NCI-H1417 (cell line): ENCODE measurements at regions not wholly inside any gene's neighbourhood (a gene's known extent, or its start where the extent isn't known, plus 50 kb on each side); places are given as distances from the start of the nearest gene placed in this dataset.

Experiments
- DNase-seq, 3 experiments: peaks; one replicate each; lab custom pipeline; 2025; lab: John Stamatoyannopoulos, UW

DNA sequence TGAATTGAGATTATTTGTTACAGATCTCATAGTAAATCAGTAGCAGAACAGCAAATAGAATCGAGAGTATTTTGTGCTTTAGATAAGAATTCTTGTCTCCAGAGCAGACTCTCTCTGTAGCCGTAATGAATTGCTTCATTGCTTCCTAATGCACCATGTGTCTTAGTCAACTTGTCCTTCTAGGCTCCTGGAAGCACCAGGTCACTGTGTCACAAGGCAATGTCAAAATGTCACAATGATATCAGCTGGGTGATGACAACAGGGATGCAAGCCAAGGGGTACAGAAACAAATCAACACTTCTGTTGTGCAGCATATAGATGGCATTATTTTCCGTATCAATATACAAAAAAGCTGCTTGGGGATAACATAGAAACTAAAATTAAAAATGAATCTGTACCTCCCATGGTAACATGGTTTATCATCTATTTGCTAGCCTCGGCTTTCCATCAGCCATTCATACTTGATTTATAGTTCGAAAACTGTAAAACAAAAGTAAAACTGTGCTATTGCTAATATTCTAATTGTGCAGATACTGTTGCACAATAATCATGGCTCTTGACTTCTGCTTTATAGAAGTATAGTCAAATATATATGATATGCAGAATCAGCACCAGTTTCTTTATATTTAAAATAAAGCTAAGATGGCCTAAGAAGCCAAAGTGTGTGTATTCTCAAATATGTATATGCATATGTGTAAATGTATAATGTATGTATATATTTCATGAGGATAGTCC lies 435.9 kb upstream of the TLE4 start:
- no peak for DNase-seq

GRCh38 chr9:79140751-79141150 lies 431.0 kb upstream of the TLE4 start:
- no peak for DNase-seq

- no peak for DNase-seq
These were observed 428.6 kb upstream of the TLE4 start for GRCh38 chr9:79143211-79143610.

DNA sequence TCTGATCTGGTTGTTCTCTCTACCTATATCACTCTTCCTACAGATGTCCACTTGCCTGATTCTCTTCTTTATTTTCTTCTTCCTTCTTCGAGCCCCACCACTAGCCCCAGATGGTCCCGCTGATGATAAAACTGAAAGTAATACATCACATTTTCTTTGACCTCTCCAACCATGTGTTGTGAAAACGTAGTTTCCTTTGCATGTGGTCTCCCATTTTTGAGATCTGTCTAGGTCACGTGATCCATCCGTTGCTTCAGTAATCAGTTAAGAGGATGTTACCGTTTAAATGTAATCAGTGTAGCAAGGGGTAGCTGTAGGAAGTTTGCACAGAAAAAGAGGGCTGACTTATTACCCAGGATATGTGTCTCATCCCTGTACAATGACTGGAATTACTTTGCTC lies 426.3 kb upstream of the TLE4 start:
- DNase-seq, result no peak

DNA sequence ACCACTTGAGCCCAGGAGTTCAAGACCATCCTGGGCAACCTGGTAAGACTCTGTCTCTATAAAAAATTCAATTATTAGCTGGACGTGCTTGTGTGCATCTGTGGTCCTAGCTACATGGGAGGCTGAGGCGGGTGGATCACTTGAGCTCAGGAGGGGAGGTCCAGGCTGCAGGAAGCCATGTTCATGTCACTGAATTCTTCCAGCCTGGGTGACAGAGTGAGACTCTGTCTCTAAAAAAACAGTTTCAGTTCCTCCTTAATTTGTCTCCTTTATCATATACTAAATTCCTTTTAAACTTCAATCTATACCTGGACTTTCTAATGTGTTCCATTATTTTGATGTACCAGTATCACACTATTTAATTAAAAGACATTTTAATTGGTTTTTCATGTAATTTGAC lies 422.2 kb upstream of the TLE4 start:
- no peak for DNase-seq

DNA sequence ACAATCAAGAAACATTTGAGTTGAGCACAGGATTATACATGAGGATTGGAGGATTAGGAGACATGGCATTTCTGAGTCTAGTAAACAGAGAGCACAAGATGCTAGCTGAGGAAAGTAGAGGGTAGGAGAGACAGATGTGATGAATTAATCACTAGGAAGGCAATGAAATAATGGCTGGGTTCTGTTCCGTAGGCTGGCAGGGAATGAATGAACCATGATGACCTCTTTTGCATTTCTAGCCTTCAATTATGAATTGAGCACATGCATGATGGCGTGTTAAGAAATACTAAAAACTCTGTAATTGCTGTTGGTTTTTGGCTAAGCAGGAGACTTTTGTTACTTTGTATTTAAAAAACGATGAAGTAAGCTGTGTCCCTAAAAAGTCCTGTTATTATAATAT lies 420.0 kb upstream of the TLE4 start:
- DNase-seq, result no peak

GRCh38 chr9:79152306-79152705 lies 419.5 kb upstream of the TLE4 start:
- DNase-seq, result no peak

DNA sequence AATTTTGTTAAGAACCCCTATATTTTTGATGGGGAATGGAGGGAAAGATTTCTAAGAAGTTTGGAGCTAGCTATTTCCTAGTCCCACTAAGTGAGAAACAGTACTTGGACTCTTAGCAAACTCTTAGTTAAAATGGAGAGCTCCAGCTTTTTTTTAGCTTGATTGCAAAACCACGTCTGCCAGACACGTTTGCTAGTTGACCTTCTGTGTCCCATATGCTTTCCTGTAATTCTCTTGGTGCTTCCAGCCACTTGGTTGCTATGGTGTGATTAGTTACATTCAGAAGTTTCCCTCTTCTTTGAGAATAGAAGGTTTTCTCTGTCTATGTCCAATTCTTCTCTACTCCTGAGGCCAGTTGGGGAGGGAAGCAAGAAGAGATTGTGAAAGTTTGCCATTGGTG lies 417.0 kb upstream of the TLE4 start:
- DNase-seq, result no peak

DNA sequence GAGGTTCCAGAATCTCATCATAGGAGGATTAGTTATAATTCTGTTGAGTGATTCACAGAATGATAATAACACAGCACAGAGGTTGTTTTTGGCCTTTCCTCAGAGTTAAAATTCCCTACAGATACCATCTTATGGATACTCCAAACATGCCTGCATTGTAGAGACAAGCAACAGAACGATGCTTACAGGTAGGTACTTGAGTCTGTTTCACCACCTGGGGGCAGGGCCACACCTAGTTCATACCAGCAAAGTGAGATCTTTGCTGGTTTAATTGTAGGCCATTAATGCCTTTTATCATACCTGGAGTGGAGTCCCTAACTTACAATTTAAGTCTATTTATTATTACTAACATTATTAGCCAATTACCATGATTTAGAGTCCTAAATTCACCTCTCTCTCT lies 416.5 kb upstream of the TLE4 start:
- peak in 2 of 3 experiments; percentile 39 to 67 for DNase-seq

GRCh38 chr9:79163544-79163943 lies 408.2 kb upstream of the TLE4 start:
- no peak for DNase-seq

DNA sequence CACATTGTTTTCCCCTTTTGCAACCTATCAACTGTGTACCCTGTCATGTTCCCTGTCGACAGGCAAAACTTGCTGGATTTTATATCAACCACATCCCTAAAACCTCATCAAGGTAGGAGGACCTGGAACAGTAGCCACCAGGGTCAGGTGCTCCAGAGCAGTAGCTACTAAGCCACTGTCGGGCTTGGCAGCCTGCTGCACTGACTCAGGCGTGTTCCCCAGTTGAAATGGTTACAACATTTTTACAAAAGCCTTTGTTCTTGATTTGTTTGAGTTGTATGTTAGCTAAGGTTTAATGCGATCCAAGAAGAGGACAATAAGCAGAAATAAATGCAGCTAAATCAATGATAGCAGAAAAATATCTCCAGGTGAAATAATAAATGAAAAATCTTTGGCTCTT lies 407.4 kb upstream of the TLE4 start:
- no peak for DNase-seq

GRCh38 chr9:79165020-79165780 lies 406.6 kb upstream of the TLE4 start:
- no peak for DNase-seq

DNA sequence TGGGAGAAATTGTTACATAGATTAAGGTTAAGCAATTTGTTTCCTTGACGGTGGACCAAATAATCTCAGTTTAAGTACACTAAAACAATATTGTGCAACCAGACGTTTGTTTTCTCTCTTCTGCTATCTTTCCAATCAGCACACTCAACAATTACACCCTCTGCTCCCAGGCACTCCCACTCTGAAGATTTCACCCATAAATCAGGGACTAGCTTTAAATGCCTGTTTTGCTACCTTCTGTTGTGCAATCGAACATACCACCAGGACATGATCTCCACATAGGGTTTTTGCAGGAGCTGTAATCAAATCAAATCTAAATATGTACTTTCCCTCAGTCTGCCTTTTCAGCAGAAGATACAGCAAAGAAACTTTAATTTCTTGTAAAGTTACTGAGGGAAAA lies 405.8 kb upstream of the TLE4 start:
- DNase-seq, result peak in 2 of 3 experiments; percentile 3 to 58

GRCh38 chr9:79170643-79171042 lies 401.1 kb upstream of the TLE4 start:
- no peak for DNase-seq

GRCh38 chr9:79173932-79174331 lies 397.8 kb upstream of the TLE4 start:
- no peak for DNase-seq

DNA sequence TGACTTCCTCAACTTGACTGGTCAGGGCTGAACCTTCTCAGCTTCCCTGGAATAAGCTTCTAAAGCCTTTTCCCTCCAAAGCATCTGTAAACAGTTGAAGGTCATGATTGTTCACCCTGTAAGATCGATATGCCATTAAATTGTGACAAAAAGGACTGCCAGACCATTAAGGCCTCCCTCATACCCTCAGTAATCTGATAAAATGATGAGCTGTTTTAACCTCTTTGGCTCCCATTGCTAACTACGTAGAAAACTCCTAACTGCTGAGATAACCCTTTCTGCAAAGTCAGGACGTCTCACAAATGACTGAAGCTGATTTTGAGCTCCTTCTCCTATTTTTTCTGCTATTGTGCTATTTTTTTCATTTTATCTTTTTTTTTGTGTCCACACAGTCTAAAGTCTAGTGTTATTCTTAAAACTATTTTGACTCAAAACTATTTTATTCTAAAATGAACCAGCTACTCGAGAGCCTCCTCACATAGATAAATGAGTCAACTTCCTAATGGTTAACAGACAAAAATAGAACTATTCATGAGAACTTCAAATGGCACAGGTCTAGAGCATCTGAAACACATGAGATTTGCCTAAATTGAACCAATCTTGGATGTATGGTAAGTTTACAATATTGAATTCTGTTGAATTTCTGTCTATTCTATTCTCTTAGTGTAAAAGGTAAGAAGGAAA lies 395.6 kb upstream of the TLE4 start:
- no peak for DNase-seq

DNA sequence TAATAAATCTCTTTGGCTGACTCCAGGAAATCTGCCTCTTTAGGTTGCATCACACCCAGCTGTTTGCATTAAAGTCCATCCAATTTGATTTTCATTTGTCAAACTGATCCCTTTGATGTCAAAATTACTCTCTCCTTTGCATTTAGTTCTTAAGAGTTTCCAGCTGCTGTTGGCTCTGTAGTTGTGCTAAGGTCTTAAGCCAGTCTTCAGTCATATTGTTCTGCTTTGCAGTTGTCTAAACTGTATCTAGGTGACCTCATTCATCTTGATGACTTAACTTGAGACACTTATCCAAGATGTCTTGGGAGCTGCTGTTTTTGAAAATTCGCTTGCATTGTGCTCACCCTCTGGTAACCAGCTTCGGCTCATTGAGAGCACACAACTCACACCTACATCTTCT lies 386.9 kb upstream of the TLE4 start:
- DNase-seq, result no peak

DNA sequence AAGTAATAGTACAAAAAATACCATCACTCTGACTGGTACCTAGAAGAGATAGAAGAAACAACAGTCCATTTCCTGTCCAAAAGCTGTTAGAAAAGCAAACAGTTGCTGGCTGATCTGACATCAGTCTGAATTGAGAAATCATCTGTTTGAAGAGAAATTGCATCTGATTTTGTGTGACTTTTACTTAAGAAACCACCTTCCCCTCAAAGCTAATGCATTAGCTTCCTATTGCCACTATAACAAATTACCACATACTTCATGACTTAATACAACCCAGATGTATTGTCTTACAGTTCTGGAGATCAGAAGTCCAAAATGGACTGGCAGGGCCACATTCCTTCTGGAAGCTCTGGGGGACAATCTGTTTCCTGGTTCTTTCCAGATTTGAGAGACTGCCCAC lies 385.9 kb upstream of the TLE4 start:
- DNase-seq, result no peak

GRCh38 chr9:79189511-79189924 lies 382.2 kb upstream of the TLE4 start:
- no peak for DNase-seq

DNA sequence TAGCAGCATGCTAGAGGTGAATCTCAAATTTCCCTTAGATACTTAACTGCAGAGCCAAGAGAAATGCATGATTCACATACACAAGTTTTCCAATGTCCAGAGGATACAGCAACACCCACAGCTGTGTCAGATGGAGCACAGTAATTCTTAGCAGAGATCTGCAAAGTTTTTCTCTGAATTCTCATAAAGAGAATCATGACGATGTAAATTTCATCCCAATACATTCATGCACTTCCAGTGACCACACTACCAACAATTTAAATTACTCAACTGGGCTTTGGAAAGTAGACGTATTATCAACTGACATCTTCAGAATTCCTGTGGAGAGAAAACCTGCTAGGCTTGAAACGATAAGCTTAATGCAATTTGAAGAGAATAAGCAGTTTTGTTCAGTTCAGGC lies 378.8 kb upstream of the TLE4 start:
- DNase-seq, result no peak

GRCh38 chr9:79193501-79194223 lies 378.1 kb upstream of the TLE4 start:
- no peak for DNase-seq

GRCh38 chr9:79195879-79196278 lies 375.9 kb upstream of the TLE4 start:
- no peak for DNase-seq
